Endothelial cell of umbilical vein (primary cell): ENCODE measurements at regions not wholly inside any gene's neighbourhood (a gene's known extent, or its start where the extent isn't known, plus 50 kb on each side); places are given as distances from the start of the nearest gene placed in this dataset.

Experiments
- BruUV-seq: library from RNA; stranded (reverse); fragments of 400-500 nt; replicated peaks from 2 replicates; lab custom pipeline; 2021; lab: Mats Ljungman, UMichigan
- CTCF ChIA-PET: fragments of 300-600, 350-600 bp; sonication (Branson Sonifier 250); formaldehyde crosslinking; loops from one replicate; lab custom pipeline; 2021; ENCODE audit warnings: antibody characterized with exemption, inconsistent platforms; lab: Charles Lee
- POLR2A ChIA-PET: fragments of 300-600, 350-600 bp; sonication (Branson Sonifier 250); formaldehyde crosslinking; loops from one replicate; lab custom pipeline; 2021; ENCODE audit warnings: antibody characterized with exemption, inconsistent platforms; lab: Charles Lee
- DNase-seq: peaks from one replicate; pipeline ENCODE4 v3.0.0-alpha.2; 2011; ENCODE audit warnings: low read depth, low spot score
- FAIRE-seq: peaks from 2 replicates; lab custom pipeline; 2011; peaks lifted over from hg19 to GRCh38; lab: Jason Lieb, UNC
- H2AFZ ChIP-seq: 2 replicates; pipeline ENCODE4 v1.6.0; 2012; ENCODE audit warnings: low read depth, low read length, control low read depth, inconsistent platforms
- H3K27ac ChIP-seq: 2 replicates; pipeline ENCODE4 v1.5.1; 2011; ENCODE audit warnings: low read depth, mild to moderate bottlenecking, control low read depth, low read length, moderate library complexity; ENCODE audit not compliant: insufficient read depth
- H3K27me3 ChIP-seq, 2 experiments: 2 replicates each; pipeline versions ENCODE4 v1.6.0 to v1.6.1; 2011; ENCODE audit warnings: low read length in 2 of 2, mixed read lengths in 1 of 2; ENCODE audit not compliant: control insufficient read depth in 2 of 2, insufficient read depth in 2 of 2
- H3K36me3 ChIP-seq, 2 experiments: 2 replicates in 1 of 2; 3 replicates in 1 of 2; pipeline ENCODE4 v1.5.1; 2011; ENCODE audit warnings: low read length in 2 of 2, mild to moderate bottlenecking in 1 of 2, moderate library complexity in 1 of 2; ENCODE audit not compliant: control insufficient read depth in 2 of 2, insufficient read depth in 2 of 2; ENCODE audit errors: extremely low read depth in 1 of 2
- H3K4me1 ChIP-seq: 3 replicates; pipeline ENCODE4 v1.5.1; 2011; ENCODE audit warnings: mild to moderate bottlenecking, low read length; ENCODE audit not compliant: control insufficient read depth, insufficient read depth; ENCODE audit errors: extremely low read depth
- H3K4me2 ChIP-seq: 2 replicates; pipeline ENCODE4 v1.6.1; 2011; ENCODE audit warnings: low read length, control low read depth, mixed read lengths; ENCODE audit not compliant: insufficient read depth
- H3K4me3 ChIP-seq, 3 experiments: fragments of 200-600 bp in 1 of 3; sonication (generic), shearing (Covaris generic) in 1 of 3; replicated peaks in 1 of 3; 2 replicates each; pipeline ENCODE4 v1.5.1; 2011 to 2016; ENCODE audit warnings: control low read depth in 3 of 3, low read length in 3 of 3, mild to moderate bottlenecking in 2 of 3, inconsistent platforms in 1 of 3, low read depth in 1 of 3, moderate library complexity in 1 of 3; ENCODE audit not compliant: insufficient read depth in 1 of 3
- H3K79me2 ChIP-seq: 2 replicates; pipeline ENCODE4 v1.6.0; 2012; ENCODE audit warnings: low read length, inconsistent platforms; ENCODE audit not compliant: control insufficient read depth, insufficient read depth
- H3K9ac ChIP-seq: replicated peaks from 2 replicates; pipeline ENCODE3; 2011; ENCODE audit warnings: low read length, control low read depth; ENCODE audit not compliant: insufficient read depth; ENCODE audit errors: extremely low read depth
- H3K9me1 ChIP-seq: replicated peaks from 3 replicates; pipeline ENCODE4 v1.6.0; 2011; ENCODE audit warnings: mild to moderate bottlenecking, low read length; ENCODE audit not compliant: control insufficient read depth, insufficient read depth; ENCODE audit errors: extremely low read depth
- H3K9me3 ChIP-seq: replicated peaks from 2 replicates; pipeline ENCODE4 v1.5.1; 2012; ENCODE audit warnings: low read length, inconsistent platforms; ENCODE audit not compliant: control insufficient read depth, insufficient read depth
- H4K20me1 ChIP-seq: replicated peaks from 2 replicates; pipeline ENCODE3; 2011; ENCODE audit warnings: mild to moderate bottlenecking, low read length; ENCODE audit not compliant: control insufficient read depth, insufficient read depth; ENCODE audit errors: extremely low read depth
- CTCF ChIP-seq, 2 donors: IDR thresholded peaks; 1 replicate in 1 of 2; 2 replicates in 1 of 2; pipeline ENCODE4 v1.5.1; 2011; ENCODE audit warnings: low read length in 2 of 2, mild to moderate bottlenecking in 2 of 2, moderate library complexity in 2 of 2, control low read depth in 1 of 2, inconsistent platforms in 1 of 2, low read depth in 1 of 2; ENCODE audit not compliant: insufficient read depth in 1 of 2; ENCODE audit errors: extremely low read depth in 1 of 2
- EZH2 ChIP-seq: IDR thresholded peaks from 2 replicates; pipeline ENCODE4 v1.6.1; 2012; ENCODE audit warnings: borderline replicate concordance, low read depth, mild to moderate bottlenecking, moderate library complexity, low read length, inconsistent platforms; ENCODE audit not compliant: severe bottlenecking
- FOS ChIP-seq: IDR thresholded peaks from 2 replicates; pipeline ENCODE4 v1.6.1; 2011; ENCODE audit warnings: mild to moderate bottlenecking, low read length, moderate library complexity, borderline replicate concordance; ENCODE audit not compliant: insufficient read depth
- GATA2 ChIP-seq: IDR thresholded peaks from 2 replicates; pipeline ENCODE4 v1.7.0; 2011; ENCODE audit warnings: low read depth, mild to moderate bottlenecking, moderate library complexity, mixed read lengths, low read length; ENCODE audit not compliant: insufficient read length, insufficient read depth
- JUN ChIP-seq: IDR thresholded peaks from 2 replicates; pipeline ENCODE4 v1.6.1; 2011; ENCODE audit warnings: borderline replicate concordance, low read depth; ENCODE audit not compliant: insufficient read length, insufficient read depth
- MAX ChIP-seq: IDR thresholded peaks from 2 replicates; pipeline ENCODE4 v1.6.1; 2011; ENCODE audit not compliant: insufficient read depth, insufficient read length
- MYC ChIP-seq: IDR thresholded peaks from one replicate; pipeline ENCODE4 v1.6.1; 2011; ENCODE audit warnings: mild to moderate bottlenecking, low read depth, low read length
- POLR2A ChIP-seq: IDR thresholded peaks from 2 replicates; pipeline ENCODE4 v1.6.1; 2012; ENCODE audit warnings: low read depth, mild to moderate bottlenecking, control low read depth, low read length
- POLR2AphosphoS5 ChIP-seq: IDR thresholded peaks from 2 replicates; pipeline ENCODE4 v1.6.1; 2012; ENCODE audit warnings: low read depth, mild to moderate bottlenecking, control low read depth, low read length, moderate library complexity; ENCODE audit not compliant: insufficient read depth
- dilution Hi-C: fragments of 300-500 bp; cut with MboI; formaldehyde crosslinking; loops from one replicate; pipeline ENCODE4 v1.15.0; 2019; ENCODE audit warnings: low sequenced_read_pairs; ENCODE audit not compliant: extremely low pct_ligation_motif_present
- intact Hi-C: fragments of 100-400 bp; cut with micrococcal nuclease; formaldehyde crosslinking; loops from one replicate; pipeline ENCODE4 v1.10.0; 2022

- BruUV-seq = no TSS peak
- POLR2A ChIA-PET = no interaction called here
- no peak for FAIRE-seq
Measured at GRCh38 chr4:181308476-181309312, 934.5 kb upstream of the TENM3 start.

More at GRCh38 chr4:181308476-181309312, 934.5 kb upstream of the TENM3 start:
- no peaks in the 10 kb centered on the region for H3K36me3 ChIP-seq
- no peaks in the 10 kb centered on the region for H3K4me1 ChIP-seq
- no peak overlapping the region for H3K27ac ChIP-seq
- TF ChIP-seq GATA2 (no peak), MAX (no peak), POLR2A (no peak), POLR2AphosphoS5 (no peak), MYC (no peak), JUN (no peak), CTCF (IDR thresholded peaks at IDR 0.05; ENCODE audit: extremely low read depth in 1 of 2, insufficient read depth in 1 of 2, low read depth in 1 of 2, low read length in 2 of 2) (no peak), FOS (no peak), EZH2 (no peak)
- no peaks in the 10 kb centered on the region for H3K27me3 ChIP-seq
- dilution Hi-C loops (no loop called here), intact Hi-C loops (no loop called here)
- CTCF ChIA-PET = no interaction called here
- no peak overlapping the region for H3K9ac ChIP-seq
- no peak overlapping the region for H2AFZ ChIP-seq
- H3K9me1 ChIP-seq = no peaks in the 10 kb centered on the region
- no peak overlapping the region for H3K4me2 ChIP-seq
- DNase-seq = no peak
- no peak overlapping the region for H3K4me3 ChIP-seq
- H3K9me3 ChIP-seq = peaks cover 3% of the 10 kb centered on the region
- H4K20me1 ChIP-seq = no peaks in the 10 kb centered on the region
- no peaks in the 10 kb centered on the region for H3K79me2 ChIP-seq
